Transverse colon (tissue), 4 donors: ENCODE measurements at regions not wholly inside any gene's neighbourhood (a gene's known extent, or its start where the extent isn't known, plus 50 kb on each side); places are given as distances from the start of the nearest gene placed in this dataset.
"Not testable (repeated sequence)": the region's sequence is repeated elsewhere in the genome, so short reads cannot be mapped to it uniquely, and the experiment has no call there.

Source experiments
- CTCF ChIP-seq, 5 experiments: fragments of 200-600 bp in 3 of 5; fragments of 450-650 bp in 2 of 5; sonication (generic) in 3 of 5; IDR thresholded peaks; 1 replicate in 2 of 5; 2 replicates in 3 of 5; pipeline ENCODE4 v1.5.1; 2016 to 2017; ENCODE audit warnings: antibody characterized with exemption in 5 of 5, inconsistent platforms in 3 of 5, mild to moderate bottlenecking in 2 of 5, moderate library complexity in 1 of 5
- EP300 ChIP-seq: sonication (generic); formaldehyde crosslinking; IDR thresholded peaks from one replicate; pipeline ENCODE4 v1.6.1; 2017; ENCODE audit warnings: antibody characterized with exemption, low read depth
- POLR2A ChIP-seq: fragments of 450-650 bp; IDR thresholded peaks from one replicate; pipeline ENCODE4 v1.6.1; 2016; ENCODE audit warnings: antibody characterized with exemption, mild to moderate bottlenecking, moderate library complexity
- POLR2AphosphoS5 ChIP-seq, 3 donors: sonication (generic); formaldehyde crosslinking; IDR thresholded peaks; one replicate each; pipeline ENCODE4 v1.6.1; 2016; ENCODE audit warnings: antibody characterized with exemption in 3 of 3

DNA sequence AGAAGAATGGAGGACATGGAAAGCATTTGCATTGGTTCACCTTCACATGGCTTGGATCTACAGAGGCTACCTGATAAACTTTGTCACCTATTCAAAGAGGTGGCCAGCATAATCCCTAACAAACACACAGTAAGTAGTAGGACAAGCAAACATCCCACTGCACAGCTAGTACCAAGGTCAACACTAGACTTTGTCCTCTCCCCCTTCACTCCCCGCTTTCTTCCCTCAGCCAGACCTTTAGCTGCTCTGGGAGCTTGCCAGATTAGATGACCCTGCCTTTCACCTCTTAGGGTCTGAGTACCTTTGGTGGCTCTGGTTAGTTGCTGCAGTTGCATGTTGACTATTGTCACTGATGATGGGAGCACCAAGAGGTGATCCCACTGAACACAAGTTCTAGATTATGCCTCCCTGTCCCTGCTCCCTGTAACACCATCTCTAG lies 211.3 kb downstream of the CCDC74A start:
- TF ChIP-seq POLR2A; EP300; CTCF (IDR thresholded peaks at IDR 0.05); POLR2AphosphoS5 (IDR thresholded peaks at IDR 0.05): not testable (repeated sequence)
